Ishikawa (cell line): ENCODE measurements at regions not wholly inside any gene's neighbourhood (a gene's known extent, or its start where the extent isn't known, plus 50 kb on each side); places are given as distances from the start of the nearest gene placed in this dataset.

Experiments
- CEBPB ChIP-seq: IDR thresholded peaks from 2 replicates; pipeline ENCODE4 v1.6.1; 2012
- CREB1 ChIP-seq: IDR thresholded peaks from 2 replicates; pipeline ENCODE4 v1.6.1; 2012; ENCODE audit warnings: low read depth
- EGR1 ChIP-seq: IDR thresholded peaks from 2 replicates; pipeline ENCODE4 v1.6.1; 2012
- EP300 ChIP-seq: IDR thresholded peaks from 2 replicates; pipeline ENCODE4 v1.6.1; 2012; ENCODE audit warnings: borderline replicate concordance
- FOXM1 ChIP-seq: IDR thresholded peaks from 2 replicates; pipeline ENCODE4 v1.6.1; 2012; ENCODE audit warnings: low read depth, borderline replicate concordance
- MAX ChIP-seq: IDR thresholded peaks from 2 replicates; pipeline ENCODE4 v1.6.1; 2012
- NFIC ChIP-seq: IDR thresholded peaks from 2 replicates; pipeline ENCODE4 v1.6.1; 2012
- RAD21 ChIP-seq: IDR thresholded peaks from 2 replicates; pipeline ENCODE4 v1.6.1; 2012; ENCODE audit warnings: low read depth
- TAF1 ChIP-seq: IDR thresholded peaks from 2 replicates; pipeline ENCODE4 v1.6.1; 2012; ENCODE audit warnings: low read depth, mild to moderate bottlenecking
- TCF12 ChIP-seq: IDR thresholded peaks from 2 replicates; pipeline ENCODE4 v1.6.1; 2012; ENCODE audit warnings: low read depth
- TEAD4 ChIP-seq: IDR thresholded peaks from 2 replicates; pipeline ENCODE4 v1.6.1; 2012
- YY1 ChIP-seq: IDR thresholded peaks from 2 replicates; pipeline ENCODE4 v1.6.1; 2012; ENCODE audit warnings: low read depth
- ZBTB7A ChIP-seq: IDR thresholded peaks from 2 replicates; pipeline ENCODE4 v1.6.1; 2012; ENCODE audit warnings: low read depth
- TF ChIP-seq, protein P1 (sequence below): IDR thresholded peaks from 2 replicates; pipeline ENCODE4 v1.6.1; 2012
- TF ChIP-seq, protein P2 (sequence below): IDR thresholded peaks from 2 replicates; pipeline ENCODE4 v1.6.1; 2012; ENCODE audit warnings: low read depth, mild to moderate bottlenecking

GRCh38 chr7:1311406-1312135 lies 78.9 kb downstream of the UNCX start:
- TF ChIP-seq TEAD4 (no peak), EP300 (no peak), ZBTB7A (no peak), TAF1 (no peak), CREB1 (no peak), EGR1 (no peak), TCF12 (no peak), FOXM1 (no peak), CEBPB (no peak), MAX (no peak), NFIC (no peak), YY1 (no peak), RAD21 (no peak)
- TF ChIP-seq, protein P1, sequence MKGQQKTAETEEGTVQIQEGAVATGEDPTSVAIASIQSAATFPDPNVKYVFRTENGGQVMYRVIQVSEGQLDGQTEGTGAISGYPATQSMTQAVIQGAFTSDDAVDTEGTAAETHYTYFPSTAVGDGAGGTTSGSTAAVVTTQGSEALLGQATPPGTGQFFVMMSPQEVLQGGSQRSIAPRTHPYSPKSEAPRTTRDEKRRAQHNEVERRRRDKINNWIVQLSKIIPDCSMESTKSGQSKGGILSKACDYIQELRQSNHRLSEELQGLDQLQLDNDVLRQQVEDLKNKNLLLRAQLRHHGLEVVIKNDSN: no peak
- TF ChIP-seq, protein P2, sequence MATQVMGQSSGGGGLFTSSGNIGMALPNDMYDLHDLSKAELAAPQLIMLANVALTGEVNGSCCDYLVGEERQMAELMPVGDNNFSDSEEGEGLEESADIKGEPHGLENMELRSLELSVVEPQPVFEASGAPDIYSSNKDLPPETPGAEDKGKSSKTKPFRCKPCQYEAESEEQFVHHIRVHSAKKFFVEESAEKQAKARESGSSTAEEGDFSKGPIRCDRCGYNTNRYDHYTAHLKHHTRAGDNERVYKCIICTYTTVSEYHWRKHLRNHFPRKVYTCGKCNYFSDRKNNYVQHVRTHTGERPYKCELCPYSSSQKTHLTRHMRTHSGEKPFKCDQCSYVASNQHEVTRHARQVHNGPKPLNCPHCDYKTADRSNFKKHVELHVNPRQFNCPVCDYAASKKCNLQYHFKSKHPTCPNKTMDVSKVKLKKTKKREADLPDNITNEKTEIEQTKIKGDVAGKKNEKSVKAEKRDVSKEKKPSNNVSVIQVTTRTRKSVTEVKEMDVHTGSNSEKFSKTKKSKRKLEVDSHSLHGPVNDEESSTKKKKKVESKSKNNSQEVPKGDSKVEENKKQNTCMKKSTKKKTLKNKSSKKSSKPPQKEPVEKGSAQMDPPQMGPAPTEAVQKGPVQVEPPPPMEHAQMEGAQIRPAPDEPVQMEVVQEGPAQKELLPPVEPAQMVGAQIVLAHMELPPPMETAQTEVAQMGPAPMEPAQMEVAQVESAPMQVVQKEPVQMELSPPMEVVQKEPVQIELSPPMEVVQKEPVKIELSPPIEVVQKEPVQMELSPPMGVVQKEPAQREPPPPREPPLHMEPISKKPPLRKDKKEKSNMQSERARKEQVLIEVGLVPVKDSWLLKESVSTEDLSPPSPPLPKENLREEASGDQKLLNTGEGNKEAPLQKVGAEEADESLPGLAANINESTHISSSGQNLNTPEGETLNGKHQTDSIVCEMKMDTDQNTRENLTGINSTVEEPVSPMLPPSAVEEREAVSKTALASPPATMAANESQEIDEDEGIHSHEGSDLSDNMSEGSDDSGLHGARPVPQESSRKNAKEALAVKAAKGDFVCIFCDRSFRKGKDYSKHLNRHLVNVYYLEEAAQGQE: no peak

DNA sequence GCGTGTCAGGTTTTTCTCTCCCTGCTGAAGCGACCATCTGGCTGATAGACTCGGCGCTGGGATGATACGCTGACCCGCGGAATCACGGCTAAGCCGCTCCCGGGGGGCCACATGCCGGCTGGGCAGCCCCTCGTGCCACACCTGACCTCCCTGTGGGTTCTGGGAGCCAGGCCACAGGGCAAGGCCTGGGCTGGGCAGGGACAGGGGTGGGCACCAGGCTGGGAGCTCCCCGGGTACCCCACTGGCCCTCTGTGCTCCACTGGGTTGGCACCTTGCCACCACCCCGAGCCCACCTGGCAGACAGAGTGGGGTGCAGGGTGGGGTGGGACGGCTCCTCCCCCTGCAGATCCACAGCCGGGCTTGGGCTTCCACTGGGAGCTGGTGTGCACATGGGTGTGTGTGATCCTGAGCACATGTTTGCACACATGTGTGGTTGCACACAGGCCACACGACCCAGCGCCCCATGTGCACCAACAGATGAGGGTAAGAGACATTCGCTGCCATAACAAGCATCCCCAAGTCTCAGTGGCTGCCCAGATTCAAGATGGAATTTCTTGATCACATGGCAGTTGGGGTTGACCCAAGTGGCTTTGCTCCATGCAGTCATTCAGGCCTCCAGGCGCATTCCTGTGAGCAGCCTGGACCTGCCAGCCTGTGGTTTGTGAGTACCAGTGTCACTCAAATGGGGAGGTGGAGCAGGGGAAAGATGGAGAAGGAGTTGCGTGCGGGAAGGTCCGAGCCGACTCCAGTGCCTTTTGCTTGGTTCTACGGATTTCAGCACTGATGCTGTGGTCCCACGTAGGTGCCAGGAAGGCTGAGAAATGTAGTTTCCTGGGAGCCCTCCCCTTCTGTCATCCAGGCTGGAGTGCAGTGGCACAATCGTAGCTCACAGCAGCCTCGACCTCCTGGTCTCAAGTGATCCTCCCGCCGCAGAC lies 79.7 kb downstream of the UNCX start:
- no peak for TF ChIP-seq CREB1
- TF ChIP-seq, protein P1: 0 out of 2 replicates have a peak, but pooled peaks have one; percentile 9

DNA sequence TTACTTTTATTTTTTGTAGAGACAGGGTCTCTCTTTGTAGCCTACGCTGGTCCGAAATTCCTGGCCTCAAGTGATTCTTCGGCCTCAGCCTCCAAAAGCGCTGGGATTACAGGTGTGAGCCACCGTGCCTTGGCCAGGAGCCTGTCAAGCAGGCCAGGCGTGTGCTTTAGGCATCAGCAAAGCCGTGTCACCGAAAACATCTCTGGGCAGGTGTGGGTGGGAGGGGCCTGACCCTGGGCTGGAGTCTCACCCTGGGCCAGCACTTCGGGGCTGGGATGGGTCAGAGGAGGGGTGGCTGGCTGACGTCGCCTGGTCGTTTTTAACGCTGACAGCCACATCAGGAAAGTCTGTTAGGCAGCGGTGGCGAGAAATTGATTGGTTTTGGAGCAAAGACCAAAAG lies 80.9 kb downstream of the UNCX start:
- TF ChIP-seq FOXM1 (no peak), MAX (no peak), CREB1 (no peak)

- no peak for TF ChIP-seq YY1
- TF ChIP-seq, protein P2: no peak
- no peak for TF ChIP-seq CREB1
- no peak for TF ChIP-seq TAF1
- TF ChIP-seq, protein P1: no peak
- TF ChIP-seq FOXM1: no peak
Measured at GRCh38 chr7:1314021-1314907, 81.6 kb downstream of the UNCX start.

DNA sequence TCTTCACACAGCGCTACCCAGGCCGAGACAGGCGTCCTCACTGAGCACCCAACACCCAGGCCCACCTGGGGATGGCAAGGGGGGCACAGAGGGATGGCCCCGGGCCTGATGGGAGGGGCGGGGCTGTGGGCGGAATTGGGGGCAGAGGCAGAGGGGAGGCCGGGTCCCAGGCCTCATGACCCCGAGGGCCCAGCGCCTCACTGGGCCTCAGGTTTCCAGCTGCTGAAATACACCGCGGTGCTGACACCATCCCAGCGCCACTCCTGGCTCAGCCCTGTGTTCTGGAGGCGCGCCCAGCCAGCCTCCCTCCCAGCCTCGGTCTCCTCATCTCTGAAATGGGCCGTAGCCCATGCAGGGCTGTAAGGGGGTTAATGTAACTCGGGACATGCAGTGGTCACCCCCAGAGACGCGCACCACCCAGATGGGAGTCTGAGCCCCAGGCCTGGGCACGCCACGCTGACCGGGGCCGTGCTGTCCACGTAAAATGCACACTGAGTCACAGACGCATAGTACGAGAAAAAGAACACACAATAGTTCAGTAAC lies 82.3 kb downstream of the UNCX start:
- no peak for TF ChIP-seq MAX
- no peak for TF ChIP-seq TEAD4
- TF ChIP-seq EGR1: no peak
- TF ChIP-seq FOXM1: no peak
- TF ChIP-seq RAD21: no peak
- TF ChIP-seq EP300: no peak
- TF ChIP-seq TCF12: no peak
- TF ChIP-seq, protein P2: no peak
- TF ChIP-seq CEBPB: no peak
- TF ChIP-seq YY1: no peak
- TF ChIP-seq ZBTB7A: no peak
- TF ChIP-seq, protein P1: no peak
- no peak for TF ChIP-seq CREB1
